ENCODE measurements at regions not wholly inside any gene's neighbourhood (a gene's known extent, or its start where the extent isn't known, plus 50 kb on each side); places are given as distances from the start of the nearest gene placed in this dataset.

DNA sequence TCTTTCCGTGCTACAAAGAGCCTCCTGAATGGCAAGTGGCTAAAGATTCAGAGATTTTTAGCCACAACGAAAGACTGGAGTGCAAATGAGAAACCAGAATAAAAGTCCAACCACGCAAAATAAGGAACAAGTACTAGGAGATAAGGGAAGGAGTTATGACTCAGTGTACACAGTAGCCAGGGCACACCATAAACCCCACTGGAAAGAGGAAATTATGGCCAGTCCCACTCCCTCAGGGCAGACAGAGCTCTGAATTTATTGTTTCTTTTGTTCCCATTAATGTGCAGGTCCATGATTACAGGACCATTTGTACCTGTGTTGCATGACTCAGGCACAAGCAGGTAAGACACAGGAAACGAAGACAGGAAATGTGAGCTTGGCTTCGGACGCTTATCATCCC is 150.3 kb upstream of the PREP start:
- no peak for DNase-seq
- no peaks in the 10 kb centered on the region for H3K36me3 ChIP-seq
- H3K27ac ChIP-seq: no peak overlapping the region
- no peak for TF ChIP-seq POLR2A (IDR thresholded peaks at IDR 0.05)
- TF ChIP-seq, protein P1, sequence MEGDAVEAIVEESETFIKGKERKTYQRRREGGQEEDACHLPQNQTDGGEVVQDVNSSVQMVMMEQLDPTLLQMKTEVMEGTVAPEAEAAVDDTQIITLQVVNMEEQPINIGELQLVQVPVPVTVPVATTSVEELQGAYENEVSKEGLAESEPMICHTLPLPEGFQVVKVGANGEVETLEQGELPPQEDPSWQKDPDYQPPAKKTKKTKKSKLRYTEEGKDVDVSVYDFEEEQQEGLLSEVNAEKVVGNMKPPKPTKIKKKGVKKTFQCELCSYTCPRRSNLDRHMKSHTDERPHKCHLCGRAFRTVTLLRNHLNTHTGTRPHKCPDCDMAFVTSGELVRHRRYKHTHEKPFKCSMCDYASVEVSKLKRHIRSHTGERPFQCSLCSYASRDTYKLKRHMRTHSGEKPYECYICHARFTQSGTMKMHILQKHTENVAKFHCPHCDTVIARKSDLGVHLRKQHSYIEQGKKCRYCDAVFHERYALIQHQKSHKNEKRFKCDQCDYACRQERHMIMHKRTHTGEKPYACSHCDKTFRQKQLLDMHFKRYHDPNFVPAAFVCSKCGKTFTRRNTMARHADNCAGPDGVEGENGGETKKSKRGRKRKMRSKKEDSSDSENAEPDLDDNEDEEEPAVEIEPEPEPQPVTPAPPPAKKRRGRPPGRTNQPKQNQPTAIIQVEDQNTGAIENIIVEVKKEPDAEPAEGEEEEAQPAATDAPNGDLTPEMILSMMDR (IDR thresholded peaks at IDR 0.05): no peak
- intact Hi-C loops (cut with DNase I; ENCODE audit: low total_unique reads): no loop called here
- no peaks in the 10 kb centered on the region for H3K4me1 ChIP-seq
- H3K9me3 ChIP-seq: no peaks in the 10 kb centered on the region
- H3K27me3 ChIP-seq: no peaks in the 10 kb centered on the region
- H3K4me3 ChIP-seq: no peak overlapping the region

DNA sequence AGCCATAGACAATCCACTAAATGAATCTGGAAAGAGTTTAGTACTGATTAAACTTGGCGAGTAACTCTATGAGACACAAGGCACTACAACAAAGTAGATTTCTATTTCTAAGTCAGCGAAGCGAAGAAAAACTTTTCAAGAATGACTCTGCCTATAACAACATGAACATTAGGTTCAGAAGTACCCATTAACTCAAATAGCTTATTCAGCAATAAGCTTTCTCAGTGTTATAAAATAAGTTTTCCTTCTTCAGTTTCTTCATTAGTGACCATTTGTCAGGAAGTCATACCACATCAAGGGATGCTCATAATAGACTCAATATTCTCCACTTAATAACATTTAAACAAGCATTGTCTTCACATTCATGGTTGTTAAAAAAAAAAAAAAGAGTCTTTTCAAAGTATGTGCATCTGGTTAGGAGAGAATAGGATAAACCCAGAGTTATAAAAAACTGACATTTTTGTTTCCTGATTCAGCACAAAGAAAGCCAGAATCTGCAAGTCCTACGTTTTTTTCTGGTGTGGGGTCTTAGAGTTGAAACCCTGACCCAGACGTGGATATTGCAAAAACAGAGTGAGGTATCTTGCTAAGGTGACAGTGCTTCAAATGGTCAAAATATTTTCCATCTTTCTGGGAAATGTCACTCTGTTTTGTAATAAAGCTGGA is 148.2 kb upstream of the PREP start:
- intact Hi-C loops (cut with DNase I; ENCODE audit: low total_unique reads): no loop called here
- DNase-seq: no peak
- no peaks in the 10 kb centered on the region for H3K36me3 ChIP-seq
- no peaks in the 10 kb centered on the region for H3K9me3 ChIP-seq
- H3K27me3 ChIP-seq: no peaks in the 10 kb centered on the region
- H3K27ac ChIP-seq: no peak overlapping the region
- no peaks in the 10 kb centered on the region for H3K4me1 ChIP-seq
- H3K4me3 ChIP-seq: no peak overlapping the region
- TF ChIP-seq, protein P1 (IDR thresholded peaks at IDR 0.05): no peak
- no peak for TF ChIP-seq POLR2A (IDR thresholded peaks at IDR 0.05)

DNA sequence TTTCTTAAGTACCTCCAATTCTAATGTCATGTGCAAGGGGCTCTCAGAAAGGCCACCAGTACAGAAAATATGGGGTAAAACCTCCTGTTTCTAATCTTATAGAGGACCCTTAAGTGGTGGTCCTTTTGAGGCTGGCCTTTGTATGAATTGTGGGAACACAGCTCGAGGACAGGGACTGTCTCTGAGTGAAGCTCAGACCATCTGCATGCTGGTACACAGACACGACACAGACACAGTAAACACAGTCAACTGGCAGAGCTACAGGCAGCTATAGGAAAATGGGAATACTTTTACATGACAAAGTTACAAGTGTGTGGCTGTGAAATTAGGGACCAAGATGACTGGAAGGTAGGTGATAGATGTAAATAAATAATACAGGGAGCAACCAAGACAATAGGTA is 143.9 kb upstream of the PREP start:
- peak overlapping the region; percentile 53 to 65 for H3K27ac ChIP-seq
- no peak for TF ChIP-seq POLR2A (IDR thresholded peaks at IDR 0.05)
- TF ChIP-seq, protein P1 (IDR thresholded peaks at IDR 0.05): no peak
- intact Hi-C loops (cut with DNase I; ENCODE audit: low total_unique reads): no loop called here

DNA sequence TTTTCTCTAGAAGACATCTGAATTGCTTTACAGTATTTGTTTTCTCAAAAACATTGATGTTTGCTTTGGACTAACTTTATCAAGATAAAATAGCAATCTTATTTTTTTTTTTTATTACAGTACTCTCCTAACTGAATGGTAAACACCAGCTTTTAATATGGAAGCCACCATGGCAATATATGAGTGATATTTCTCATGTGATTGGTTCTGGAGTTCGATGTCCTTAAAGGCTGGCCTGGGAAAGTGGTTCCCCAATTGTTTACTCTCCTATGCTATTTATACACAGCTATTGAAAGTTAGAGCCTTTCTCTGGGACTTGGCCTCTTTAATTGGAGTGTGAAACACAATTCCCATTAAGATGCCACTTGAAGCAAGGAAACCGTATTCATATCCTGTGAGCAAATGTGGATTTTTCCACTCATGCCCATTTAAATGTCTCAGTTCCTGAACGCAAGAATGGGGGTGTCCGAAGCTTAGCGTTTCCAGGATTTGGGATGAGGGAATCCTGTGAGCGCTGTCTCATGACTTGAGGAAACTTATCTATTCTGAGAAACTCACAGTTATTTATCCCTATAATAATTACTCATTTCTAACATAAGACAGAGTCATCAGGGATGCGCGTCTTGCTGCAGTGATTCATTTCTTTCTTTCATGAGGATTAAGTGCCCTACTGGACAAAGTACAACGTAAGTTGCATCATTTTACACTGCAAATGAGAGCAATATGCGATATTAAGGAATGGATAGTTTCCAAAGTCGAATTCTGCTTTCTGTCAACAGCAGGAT is 143.3 kb upstream of the PREP start:
- peak overlapping the region; percentile 53 to 65 for H3K27ac ChIP-seq
- peak; percentile 32 to 55 for DNase-seq
- no peaks in the 10 kb centered on the region for H3K27me3 ChIP-seq
- intact Hi-C loops (cut with DNase I; ENCODE audit: low total_unique reads): no loop called here
- H3K9me3 ChIP-seq: no peaks in the 10 kb centered on the region
- no peak overlapping the region for H3K4me3 ChIP-seq
- TF ChIP-seq, protein P1 (IDR thresholded peaks at IDR 0.05): peak in 1 of 4 experiments; percentile 22
- no peak for TF ChIP-seq POLR2A (IDR thresholded peaks at IDR 0.05)
- no peaks in the 10 kb centered on the region for H3K36me3 ChIP-seq
- no peaks in the 10 kb centered on the region for H3K4me1 ChIP-seq

More for the DNA sequence above, 143.9 kb upstream of the PREP start:
- no peaks in the 10 kb centered on the region for H3K36me3 ChIP-seq
- no peaks in the 10 kb centered on the region for H3K9me3 ChIP-seq
- H3K27me3 ChIP-seq: no peaks in the 10 kb centered on the region
- DNase-seq: no peak
- H3K4me1 ChIP-seq: no peaks in the 10 kb centered on the region
- no peak overlapping the region for H3K4me3 ChIP-seq

DNA sequence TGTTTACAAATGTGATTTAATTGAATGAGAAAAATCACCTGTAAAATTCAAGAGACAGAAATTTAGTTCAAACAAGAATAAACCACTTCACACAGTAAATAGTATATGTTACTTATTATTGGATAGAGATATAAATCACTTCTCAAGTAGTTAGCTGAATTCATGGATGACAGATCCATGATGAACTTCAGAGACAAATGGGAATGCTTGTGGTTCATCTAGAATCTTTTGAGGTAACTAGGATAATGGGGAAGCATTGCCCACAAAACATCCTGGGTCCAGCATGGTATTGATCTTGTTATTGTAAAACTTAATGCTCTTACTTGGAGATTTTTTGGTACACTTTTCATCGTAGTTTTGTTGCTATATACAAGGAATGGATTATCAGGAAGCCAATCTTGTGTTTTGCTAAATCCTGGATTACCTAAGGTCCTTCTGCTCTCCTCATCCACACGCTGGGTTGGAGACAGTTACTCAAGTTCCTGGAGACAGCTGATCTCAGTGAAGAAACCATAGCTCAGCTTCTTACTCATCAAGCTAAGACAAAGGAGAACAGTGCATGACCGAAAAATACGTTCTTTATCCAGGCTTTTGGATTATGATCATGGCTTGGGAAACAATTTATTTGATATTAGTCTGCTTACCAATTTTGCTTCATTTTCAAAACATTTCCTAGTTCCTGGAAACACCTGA is 142.5 kb upstream of the PREP start:
- TF ChIP-seq POLR2A (IDR thresholded peaks at IDR 0.05): no peak
- TF ChIP-seq, protein P1 (IDR thresholded peaks at IDR 0.05): no peak
- Histone ChIP-seq H3K4me1 (no peaks in the 10 kb centered on the region), H3K36me3 (no peaks in the 10 kb centered on the region), H3K4me3 (no peak overlapping the region), H3K27me3 (no peaks in the 10 kb centered on the region), H3K9me3 (no peaks in the 10 kb centered on the region), H3K27ac (peak overlapping the region; percentile 53 to 65)
- intact Hi-C loops (cut with DNase I; ENCODE audit: low total_unique reads): no loop called here
- no peak for DNase-seq
